SU-DHL-6 (cell line): ENCODE measurements at regions not wholly inside any gene's neighbourhood (a gene's known extent, or its start where the extent isn't known, plus 50 kb on each side); places are given as distances from the start of the nearest gene placed in this dataset.

ENCODE experiments used
- H2AFZ ChIP-seq: fragments of 200-600 bp; sonication (generic); 2 replicates; pipeline ENCODE4 v1.6.1; 2014; ENCODE audit warnings: low read depth, mild to moderate bottlenecking, moderate library complexity, mixed read lengths, antibody characterized with exemption, low read length; ENCODE audit not compliant: severe bottlenecking
- H3F3A ChIP-seq: fragments of 200-600 bp; shearing (Covaris generic); 2 replicates; pipeline ENCODE4 v1.6.0; 2016; ENCODE audit warnings: antibody characterized with exemption, mild to moderate bottlenecking; ENCODE audit not compliant: insufficient read depth
- H3K27ac ChIP-seq: fragments of 200-600 bp; sonication (generic); 2 replicates; pipeline ENCODE4 v1.5.1; 2016; ENCODE audit warnings: low read depth, mild to moderate bottlenecking, low read length, moderate library complexity, mixed read lengths
- H3K27me3 ChIP-seq: fragments of 200-600 bp; sonication (generic), shearing (Covaris generic); 2 replicates; pipeline ENCODE4 v1.6.0; 2014; ENCODE audit warnings: mild to moderate bottlenecking, low read length
- H3K36me3 ChIP-seq: fragments of 200-600 bp; sonication (generic); 2 replicates; pipeline ENCODE4 v1.6.1; 2014; ENCODE audit warnings: mild to moderate bottlenecking, low read length, mixed read lengths
- H3K4me2 ChIP-seq: fragments of 300-600, 200-600 bp; shearing (Covaris generic), sonication (generic); 2 replicates; pipeline ENCODE4 v1.6.0; 2014; ENCODE audit warnings: low read length, low read depth, mild to moderate bottlenecking; ENCODE audit not compliant: poor library complexity, severe bottlenecking
- H3K4me3 ChIP-seq: fragments of 200-600 bp; sonication (generic); 2 replicates; pipeline ENCODE4 v1.5.1; 2014; ENCODE audit warnings: antibody characterized with exemption, low read length, mild to moderate bottlenecking, mixed read lengths; ENCODE audit not compliant: insufficient read depth, poor library complexity, severe bottlenecking
- H3K79me2 ChIP-seq: fragments of 200-600 bp; sonication (generic); 2 replicates; pipeline ENCODE4 v1.6.1; 2014; ENCODE audit warnings: mild to moderate bottlenecking, low read length, moderate library complexity; ENCODE audit not compliant: insufficient read depth
- H3K9ac ChIP-seq: fragments of 200-600 bp; sonication (generic); 2 replicates; pipeline ENCODE4 v1.7.0; 2014; ENCODE audit warnings: mild to moderate bottlenecking, low read length
- H3K9me2 ChIP-seq: fragments of 200-600 bp; sonication (generic); replicated peaks from 2 replicates; pipeline ENCODE4 v1.6.1; 2014; ENCODE audit warnings: low read length; ENCODE audit not compliant: insufficient read depth
- H3K9me3 ChIP-seq: fragments of 200-600 bp; sonication (generic); 2 replicates; pipeline ENCODE4 v1.6.1; 2014; ENCODE audit warnings: low read length, mixed read lengths; ENCODE audit not compliant: insufficient read depth
- H4K20me1 ChIP-seq: fragments of 200-600 bp; sonication (generic); 2 replicates; pipeline ENCODE4 v1.6.1; 2014; ENCODE audit warnings: low read depth, mild to moderate bottlenecking, antibody characterized with exemption, low read length, moderate library complexity, mixed read lengths
- CTCF ChIP-seq: fragments of 200-600 bp; sonication (generic); IDR thresholded peaks from one replicate; pipeline ENCODE4 v1.5.1; 2017; ENCODE audit warnings: antibody characterized with exemption, mild to moderate bottlenecking, low read length, moderate library complexity; ENCODE audit not compliant: insufficient read depth, poor library complexity, severe bottlenecking
- EZH2phosphoT487 ChIP-seq: fragments of 200-600 bp; sonication (generic), shearing (Covaris generic); conservative IDR thresholded peaks from 2 replicates; pipeline ENCODE4 v1.6.1; 2018; ENCODE audit warnings: mild to moderate bottlenecking, antibody characterized with exemption, low read length, moderate library complexity, mixed read lengths

GRCh38 chr2:235219048-235219447, 267.2 kb downstream of the SH3BP4 start:
- TF ChIP-seq EZH2phosphoT487: no peak
- no peak overlapping the region for H3K4me2 ChIP-seq

GRCh38 chr2:235220331-235220730, 268.5 kb downstream of the SH3BP4 start:
- TF ChIP-seq CTCF (no peak), EZH2phosphoT487 (no peak)
- no peaks in the 10 kb centered on the region for H3K9me3 ChIP-seq
- no peaks in the 10 kb centered on the region for H3K79me2 ChIP-seq
- H3K27me3 ChIP-seq: no peaks in the 10 kb centered on the region
- H3K27ac ChIP-seq: no peak overlapping the region
- H3K4me3 ChIP-seq: no peak overlapping the region
- no peak overlapping the region for H2AFZ ChIP-seq
- H3K9ac ChIP-seq: no peak overlapping the region
- H3K36me3 ChIP-seq: no peaks in the 10 kb centered on the region
- H4K20me1 ChIP-seq: no peaks in the 10 kb centered on the region
- H3K4me2 ChIP-seq: no peak overlapping the region
- H3K9me2 ChIP-seq: no peaks in the 10 kb centered on the region
- no peaks in the 10 kb centered on the region for H3F3A ChIP-seq

More at GRCh38 chr2:235219048-235219447, 267.2 kb downstream of the SH3BP4 start:
- Histone ChIP-seq H3K9me2 (no peaks in the 10 kb centered on the region), H3K36me3 (no peaks in the 10 kb centered on the region), H3K79me2 (no peaks in the 10 kb centered on the region), H3K9me3 (no peaks in the 10 kb centered on the region), H3K4me3 (no peak overlapping the region), H3K27me3 (no peaks in the 10 kb centered on the region), H3K27ac (no peak overlapping the region), H4K20me1 (no peaks in the 10 kb centered on the region), H3K9ac (no peak overlapping the region), H2AFZ (no peak overlapping the region), H3F3A (no peaks in the 10 kb centered on the region)

GRCh38 chr2:235223011-235223410, 270.8 kb upstream of the AGAP1 start:
- no peaks in the 10 kb centered on the region for H3K9me3 ChIP-seq
- H3K4me3 ChIP-seq: no peak overlapping the region
- H3K79me2 ChIP-seq: no peaks in the 10 kb centered on the region
- H3K36me3 ChIP-seq: no peaks in the 10 kb centered on the region
- no peaks in the 10 kb centered on the region for H3K9me2 ChIP-seq
- no peak overlapping the region for H3K4me2 ChIP-seq
- H2AFZ ChIP-seq: no peak overlapping the region
- H3K9ac ChIP-seq: no peak overlapping the region
- H4K20me1 ChIP-seq: no peaks in the 10 kb centered on the region
- no peaks in the 10 kb centered on the region for H3K27me3 ChIP-seq
- H3K27ac ChIP-seq: no peak overlapping the region
- no peaks in the 10 kb centered on the region for H3F3A ChIP-seq
- TF ChIP-seq CTCF: no peak
- no peak for TF ChIP-seq EZH2phosphoT487

GRCh38 chr2:235224410-235224809, 269.4 kb upstream of the AGAP1 start:
- Histone ChIP-seq H3F3A (no peaks in the 10 kb centered on the region), H2AFZ (no peak overlapping the region), H3K79me2 (no peaks in the 10 kb centered on the region), H3K4me3 (no peak overlapping the region), H3K9ac (no peak overlapping the region), H3K27ac (no peak overlapping the region), H3K27me3 (no peaks in the 10 kb centered on the region), H3K9me3 (no peaks in the 10 kb centered on the region), H4K20me1 (no peaks in the 10 kb centered on the region), H3K9me2 (no peaks in the 10 kb centered on the region), H3K4me2 (no peak overlapping the region), H3K36me3 (no peaks in the 10 kb centered on the region)
- TF ChIP-seq EZH2phosphoT487 (no peak), CTCF (no peak)
